SU-DHL-6 (cell line): ENCODE measurements at regions not wholly inside any gene's neighbourhood (a gene's known extent, or its start where the extent isn't known, plus 50 kb on each side); places are given as distances from the start of the nearest gene placed in this dataset.

Source experiments
- H2AFZ ChIP-seq: fragments of 200-600 bp; sonication (generic); 2 replicates; pipeline ENCODE4 v1.6.1; 2014; ENCODE audit warnings: low read depth, mild to moderate bottlenecking, moderate library complexity, mixed read lengths, antibody characterized with exemption, low read length; ENCODE audit not compliant: severe bottlenecking
- H3F3A ChIP-seq: fragments of 200-600 bp; shearing (Covaris generic); 2 replicates; pipeline ENCODE4 v1.6.0; 2016; ENCODE audit warnings: antibody characterized with exemption, mild to moderate bottlenecking; ENCODE audit not compliant: insufficient read depth
- H3K27ac ChIP-seq: fragments of 200-600 bp; sonication (generic); 2 replicates; pipeline ENCODE4 v1.5.1; 2016; ENCODE audit warnings: low read depth, mild to moderate bottlenecking, low read length, moderate library complexity, mixed read lengths
- H3K27me3 ChIP-seq: fragments of 200-600 bp; sonication (generic), shearing (Covaris generic); 2 replicates; pipeline ENCODE4 v1.6.0; 2014; ENCODE audit warnings: mild to moderate bottlenecking, low read length
- H3K36me3 ChIP-seq: fragments of 200-600 bp; sonication (generic); 2 replicates; pipeline ENCODE4 v1.6.1; 2014; ENCODE audit warnings: mild to moderate bottlenecking, low read length, mixed read lengths
- H3K4me2 ChIP-seq: fragments of 300-600, 200-600 bp; shearing (Covaris generic), sonication (generic); 2 replicates; pipeline ENCODE4 v1.6.0; 2014; ENCODE audit warnings: low read length, low read depth, mild to moderate bottlenecking; ENCODE audit not compliant: poor library complexity, severe bottlenecking
- H3K4me3 ChIP-seq: fragments of 200-600 bp; sonication (generic); 2 replicates; pipeline ENCODE4 v1.5.1; 2014; ENCODE audit warnings: antibody characterized with exemption, low read length, mild to moderate bottlenecking, mixed read lengths; ENCODE audit not compliant: insufficient read depth, poor library complexity, severe bottlenecking
- H3K79me2 ChIP-seq: fragments of 200-600 bp; sonication (generic); 2 replicates; pipeline ENCODE4 v1.6.1; 2014; ENCODE audit warnings: mild to moderate bottlenecking, low read length, moderate library complexity; ENCODE audit not compliant: insufficient read depth
- H3K9ac ChIP-seq: fragments of 200-600 bp; sonication (generic); 2 replicates; pipeline ENCODE4 v1.7.0; 2014; ENCODE audit warnings: mild to moderate bottlenecking, low read length
- H3K9me2 ChIP-seq: fragments of 200-600 bp; sonication (generic); replicated peaks from 2 replicates; pipeline ENCODE4 v1.6.1; 2014; ENCODE audit warnings: low read length; ENCODE audit not compliant: insufficient read depth
- H3K9me3 ChIP-seq: fragments of 200-600 bp; sonication (generic); 2 replicates; pipeline ENCODE4 v1.6.1; 2014; ENCODE audit warnings: low read length, mixed read lengths; ENCODE audit not compliant: insufficient read depth
- H4K20me1 ChIP-seq: fragments of 200-600 bp; sonication (generic); 2 replicates; pipeline ENCODE4 v1.6.1; 2014; ENCODE audit warnings: low read depth, mild to moderate bottlenecking, antibody characterized with exemption, low read length, moderate library complexity, mixed read lengths
- EZH2phosphoT487 ChIP-seq: fragments of 200-600 bp; sonication (generic), shearing (Covaris generic); conservative IDR thresholded peaks from 2 replicates; pipeline ENCODE4 v1.6.1; 2018; ENCODE audit warnings: mild to moderate bottlenecking, antibody characterized with exemption, low read length, moderate library complexity, mixed read lengths
- TF ChIP-seq, protein P1 (sequence below): fragments of 200-600 bp; sonication (generic); IDR thresholded peaks from one replicate; pipeline ENCODE4 v1.5.1; 2017; ENCODE audit warnings: antibody characterized with exemption, mild to moderate bottlenecking, low read length, moderate library complexity; ENCODE audit not compliant: insufficient read depth, poor library complexity, severe bottlenecking

DNA sequence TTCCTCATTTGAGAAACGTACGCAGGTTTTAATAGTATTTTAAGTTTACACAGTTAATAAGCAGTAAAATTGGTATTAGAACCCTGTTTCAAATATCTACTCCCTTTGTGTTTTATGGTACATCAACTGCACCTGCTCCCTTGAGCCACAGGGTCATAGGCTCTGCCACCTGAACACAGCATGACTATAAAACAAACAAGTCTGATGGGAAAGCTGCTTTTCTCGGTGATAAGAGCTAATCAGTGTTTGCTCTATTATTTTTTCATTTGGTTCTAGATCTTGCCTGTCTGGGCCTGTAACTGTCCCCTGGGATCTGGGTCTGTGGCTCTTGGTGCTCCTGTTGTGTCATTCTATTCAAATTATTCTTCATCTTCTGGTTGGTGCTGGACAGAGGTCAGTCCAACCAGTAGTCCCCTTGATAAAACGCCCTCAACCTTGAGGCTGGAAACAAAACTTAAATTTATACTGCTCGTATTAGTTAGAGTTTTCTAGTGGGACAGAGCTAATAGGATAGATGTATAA lies 314.8 kb upstream of the LRP1B start:
- Histone ChIP-seq H3K36me3 (no peaks in the 10 kb centered on the region), H3K9me2 (no peaks in the 10 kb centered on the region), H3F3A (no peaks in the 10 kb centered on the region), H3K4me2 (no peak overlapping the region), H3K79me2 (no peaks in the 10 kb centered on the region), H2AFZ (no peak overlapping the region), H3K9ac (no peak overlapping the region), H4K20me1 (no peaks in the 10 kb centered on the region), H3K27ac (no peak overlapping the region), H3K27me3 (no peaks in the 10 kb centered on the region), H3K9me3 (no peaks in the 10 kb centered on the region), H3K4me3 (no peak overlapping the region)
- TF ChIP-seq EZH2phosphoT487, result no peak
- TF ChIP-seq, protein P1, sequence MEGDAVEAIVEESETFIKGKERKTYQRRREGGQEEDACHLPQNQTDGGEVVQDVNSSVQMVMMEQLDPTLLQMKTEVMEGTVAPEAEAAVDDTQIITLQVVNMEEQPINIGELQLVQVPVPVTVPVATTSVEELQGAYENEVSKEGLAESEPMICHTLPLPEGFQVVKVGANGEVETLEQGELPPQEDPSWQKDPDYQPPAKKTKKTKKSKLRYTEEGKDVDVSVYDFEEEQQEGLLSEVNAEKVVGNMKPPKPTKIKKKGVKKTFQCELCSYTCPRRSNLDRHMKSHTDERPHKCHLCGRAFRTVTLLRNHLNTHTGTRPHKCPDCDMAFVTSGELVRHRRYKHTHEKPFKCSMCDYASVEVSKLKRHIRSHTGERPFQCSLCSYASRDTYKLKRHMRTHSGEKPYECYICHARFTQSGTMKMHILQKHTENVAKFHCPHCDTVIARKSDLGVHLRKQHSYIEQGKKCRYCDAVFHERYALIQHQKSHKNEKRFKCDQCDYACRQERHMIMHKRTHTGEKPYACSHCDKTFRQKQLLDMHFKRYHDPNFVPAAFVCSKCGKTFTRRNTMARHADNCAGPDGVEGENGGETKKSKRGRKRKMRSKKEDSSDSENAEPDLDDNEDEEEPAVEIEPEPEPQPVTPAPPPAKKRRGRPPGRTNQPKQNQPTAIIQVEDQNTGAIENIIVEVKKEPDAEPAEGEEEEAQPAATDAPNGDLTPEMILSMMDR, result no peak

DNA sequence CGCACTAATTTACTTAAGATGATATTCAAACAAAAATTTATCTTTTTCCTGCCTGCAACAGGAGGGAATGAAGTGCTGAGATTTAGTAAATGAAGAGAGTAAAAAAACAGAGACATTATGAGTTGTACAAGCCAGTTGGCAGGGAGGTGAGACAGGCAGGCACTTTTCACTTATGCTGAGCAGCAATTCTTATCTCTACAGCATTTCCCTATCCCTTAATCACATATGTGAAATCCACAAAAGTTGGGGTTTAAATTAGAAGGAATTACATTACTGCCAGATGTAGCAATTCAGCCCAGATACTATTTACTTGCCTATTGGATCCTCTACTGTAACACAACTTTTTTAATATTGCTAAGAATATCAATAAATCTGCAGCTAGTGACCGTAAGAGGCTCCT lies 314.2 kb upstream of the LRP1B start:
- Histone ChIP-seq H3K9me2 (no peaks in the 10 kb centered on the region), H3K9me3 (no peaks in the 10 kb centered on the region)

DNA sequence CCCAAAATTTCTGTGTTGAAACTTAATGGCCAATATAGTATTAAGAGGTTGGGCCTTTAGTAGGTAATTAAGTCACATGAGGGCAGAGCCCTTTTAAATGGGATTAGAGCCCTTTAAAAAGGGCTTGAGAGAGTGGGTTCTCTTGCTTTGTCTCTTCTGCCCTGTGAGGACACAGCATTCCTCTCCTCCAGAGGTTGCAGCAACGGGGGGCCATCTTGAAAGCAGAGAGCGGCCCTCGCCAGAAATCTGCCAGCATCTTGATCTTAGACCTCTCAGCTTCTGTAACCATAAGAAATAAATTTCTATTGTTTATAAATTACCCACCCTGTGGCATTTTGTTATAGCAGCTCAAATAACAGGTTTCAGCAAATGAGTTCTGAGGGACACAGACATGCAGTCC lies 305.0 kb upstream of the LRP1B start:
- Histone ChIP-seq H3K36me3 (no peaks in the 10 kb centered on the region), H3K9me3 (no peaks in the 10 kb centered on the region), H3K27ac (no peak overlapping the region), H3K79me2 (no peaks in the 10 kb centered on the region), H3K4me2 (no peak overlapping the region), H3K9me2 (no peaks in the 10 kb centered on the region), H3K27me3 (no peaks in the 10 kb centered on the region), H3F3A (no peaks in the 10 kb centered on the region), H4K20me1 (no peaks in the 10 kb centered on the region), H3K9ac (no peak overlapping the region), H3K4me3 (no peak overlapping the region), H2AFZ (no peak overlapping the region)
- TF ChIP-seq EZH2phosphoT487, result no peak
- TF ChIP-seq, protein P1, result no peak

More for the DNA sequence above, 314.2 kb upstream of the LRP1B start:
- Histone ChIP-seq H3K4me2 (no peak overlapping the region), H3K27me3 (no peaks in the 10 kb centered on the region), H2AFZ (no peak overlapping the region), H3K9ac (no peak overlapping the region), H3F3A (no peaks in the 10 kb centered on the region), H3K79me2 (no peaks in the 10 kb centered on the region), H3K36me3 (no peaks in the 10 kb centered on the region), H4K20me1 (no peaks in the 10 kb centered on the region), H3K27ac (no peak overlapping the region), H3K4me3 (no peak overlapping the region)
- TF ChIP-seq, protein P1, result no peak
- no peak for TF ChIP-seq EZH2phosphoT487
